HG02623 (cell line): ENCODE measurements at regions not wholly inside any gene's neighbourhood (a gene's known extent, or its start where the extent isn't known, plus 50 kb on each side); places are given as distances from the start of the nearest gene placed in this dataset.

Source experiments
- ATAC-seq: cut with Tn5 transposase; IDR thresholded peaks from one replicate; pipeline ENCODE4 v1.9.1; 2021; ENCODE audit warnings: moderate library complexity; ENCODE audit not compliant: unreplicated experiment

DNA sequence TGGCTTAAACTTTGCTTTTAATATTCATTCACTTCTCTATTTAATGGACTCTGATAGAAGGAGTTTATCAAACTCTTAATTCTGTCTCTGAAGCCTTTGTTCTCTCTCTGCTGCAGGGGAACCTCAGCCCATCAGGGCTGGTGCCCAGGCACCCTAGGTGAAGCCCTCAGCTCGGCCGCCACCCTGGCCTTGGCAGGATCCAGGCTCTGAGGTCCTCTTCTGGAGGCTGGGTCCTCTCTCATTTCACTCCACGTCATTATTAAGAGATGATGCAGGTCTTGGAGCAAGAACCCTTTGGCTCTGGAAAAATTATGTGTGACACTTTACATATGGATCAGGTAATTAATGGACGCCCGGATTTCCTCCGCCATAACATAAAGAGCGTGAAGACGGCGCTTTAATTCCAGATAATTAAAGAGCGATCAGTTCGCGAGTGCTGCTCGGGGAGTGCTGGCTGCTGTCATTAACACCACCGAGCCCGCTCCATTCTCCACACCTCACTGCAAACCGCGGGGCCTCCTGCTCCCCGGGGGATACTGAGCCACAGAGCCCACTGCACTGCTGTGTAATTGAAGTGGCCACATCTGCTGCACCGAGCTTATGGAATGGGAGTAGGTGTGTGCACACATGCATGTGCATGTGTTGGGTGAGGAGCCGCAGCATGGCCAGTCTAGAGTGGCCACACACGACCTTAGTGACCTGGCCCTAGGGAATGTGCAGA, 259.4 kb upstream of the TNRC6C start:
- ATAC-seq: no peak

DNA sequence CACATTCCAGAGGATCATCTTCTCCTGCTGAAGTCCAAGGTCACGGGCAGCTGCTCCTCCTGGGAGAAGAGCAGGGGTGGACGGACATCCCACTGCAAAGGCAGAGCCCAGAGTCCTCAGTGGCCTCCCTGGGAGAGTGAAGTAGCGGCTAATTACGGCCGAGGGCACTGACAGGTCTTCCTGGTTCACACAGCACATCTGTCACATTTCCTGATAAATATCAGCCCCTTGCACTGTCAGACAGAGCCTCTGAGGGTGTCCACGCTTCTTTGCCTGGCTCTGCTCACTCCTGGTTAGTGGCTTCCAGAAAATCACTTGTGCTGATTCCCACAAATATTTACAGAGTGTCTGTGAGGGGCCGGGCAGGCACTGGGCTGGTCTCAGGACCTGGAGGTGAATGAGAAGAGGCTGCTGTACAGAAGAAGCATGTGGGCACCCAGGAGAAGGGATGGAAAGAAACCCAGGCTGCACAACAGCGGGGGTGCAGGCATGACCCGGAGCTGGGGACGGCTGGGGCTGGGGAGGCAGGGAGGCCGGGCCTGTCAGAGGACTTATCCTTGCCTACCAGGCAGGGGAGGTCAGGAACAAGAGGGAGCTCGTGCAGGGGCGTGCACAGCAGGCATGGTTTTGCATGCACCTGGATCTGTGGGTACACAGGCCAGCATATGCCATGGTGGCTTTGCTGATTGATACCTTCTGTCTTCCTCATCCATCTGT, 258.2 kb upstream of the TNRC6C start:
- no peak for ATAC-seq

GRCh38 chr17:77701996-77702395, 256.5 kb upstream of the TNRC6C start:
- ATAC-seq: no peak

DNA sequence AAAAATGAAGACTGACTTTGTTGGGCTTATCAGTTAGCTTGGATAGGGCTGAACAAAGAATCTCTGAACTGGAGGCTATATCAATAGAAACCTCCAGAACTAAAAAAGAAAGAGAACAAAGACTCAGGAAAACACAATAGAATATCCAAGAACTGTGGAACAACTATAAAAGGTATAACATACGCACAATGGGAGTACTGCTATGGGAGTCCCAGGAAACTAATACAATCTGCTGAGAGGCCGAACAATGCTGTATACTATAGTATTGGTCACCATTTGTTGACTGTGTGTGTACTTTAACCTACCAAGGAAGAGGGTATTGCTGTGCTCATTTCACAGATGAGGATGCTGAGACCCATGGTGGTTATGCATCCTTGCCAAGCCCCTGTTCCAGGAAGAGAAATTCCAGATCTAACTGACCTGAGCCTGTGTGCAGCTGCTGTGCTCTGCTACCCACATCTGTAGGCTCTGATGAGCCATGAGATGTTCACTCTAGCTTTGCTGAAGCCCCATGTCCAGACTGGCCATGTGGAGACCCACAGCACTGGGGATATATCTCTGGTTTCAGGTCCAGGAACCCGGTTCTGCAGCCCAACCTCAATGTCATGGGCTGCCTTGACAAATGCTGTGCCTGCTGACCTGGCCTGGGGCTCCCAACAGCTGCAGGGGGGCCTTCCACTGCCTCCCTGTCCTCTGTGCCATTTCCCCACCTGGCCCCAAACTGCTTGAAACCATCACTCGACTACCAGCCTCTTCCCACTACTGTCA, 254.3 kb upstream of the TNRC6C start:
- ATAC-seq: no peak

DNA sequence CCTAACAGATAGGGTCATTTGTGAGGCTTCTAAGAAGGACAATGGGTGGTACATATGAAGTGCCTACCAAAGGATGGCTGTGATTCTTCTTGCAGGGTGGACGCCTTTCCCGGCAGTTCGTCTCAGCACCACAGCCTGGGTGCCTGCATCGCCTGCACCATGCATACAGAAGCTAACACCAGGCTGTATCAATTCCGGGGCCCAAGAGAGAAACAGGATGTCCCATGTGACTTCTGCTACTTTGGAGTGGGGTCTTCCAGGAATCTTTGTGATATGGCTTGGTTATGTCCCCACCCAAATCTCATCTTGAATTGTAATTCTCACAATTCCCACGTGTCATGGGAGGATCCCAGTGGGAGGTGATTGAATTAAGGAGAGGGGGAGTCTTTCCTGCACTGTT, 251.6 kb upstream of the TNRC6C start:
- ATAC-seq: no peak

- no peak for ATAC-seq
These were observed 251.0 kb upstream of the TNRC6C start for GRCh38 chr17:77707546-77707945.

- ATAC-seq: no peak
These were observed 250.5 kb upstream of the TNRC6C start for GRCh38 chr17:77708049-77708448.

DNA sequence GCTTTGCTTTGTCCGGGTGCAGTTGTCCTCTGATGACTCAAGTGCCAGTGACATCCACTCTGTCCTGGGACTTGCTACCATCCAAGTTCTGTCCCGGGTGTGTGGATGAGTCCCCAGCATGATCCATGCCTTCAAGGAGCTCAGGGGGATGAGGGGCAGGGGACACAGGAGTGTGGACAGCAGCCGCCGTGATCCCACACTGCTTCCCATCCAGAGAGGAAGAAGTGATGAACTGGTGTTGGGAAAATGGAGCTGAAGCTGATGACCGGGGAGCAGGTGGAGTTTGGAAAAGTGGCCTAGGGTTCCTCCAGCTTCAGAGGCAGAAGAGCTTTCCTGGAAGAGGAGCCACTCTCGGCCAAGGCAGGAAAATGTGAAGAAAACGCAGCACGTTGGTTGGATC, 249.6 kb upstream of the TNRC6C start:
- ATAC-seq: no peak

GRCh38 chr17:77709594-77709993, 248.9 kb upstream of the TNRC6C start:
- ATAC-seq: no peak

- ATAC-seq: no peak
These were observed 245.9 kb upstream of the TNRC6C start for GRCh38 chr17:77712578-77712977.

- ATAC-seq: no peak
These were observed 242.1 kb upstream of the TNRC6C start for GRCh38 chr17:77716289-77716926.

- ATAC-seq: no peak
These were observed 240.4 kb upstream of the TNRC6C start for GRCh38 chr17:77717941-77718668.

- ATAC-seq: no peak
These were observed 239.9 kb upstream of the TNRC6C start for GRCh38 chr17:77718669-77718961.

GRCh38 chr17:77719806-77720205, 238.7 kb upstream of the TNRC6C start:
- no peak for ATAC-seq

DNA sequence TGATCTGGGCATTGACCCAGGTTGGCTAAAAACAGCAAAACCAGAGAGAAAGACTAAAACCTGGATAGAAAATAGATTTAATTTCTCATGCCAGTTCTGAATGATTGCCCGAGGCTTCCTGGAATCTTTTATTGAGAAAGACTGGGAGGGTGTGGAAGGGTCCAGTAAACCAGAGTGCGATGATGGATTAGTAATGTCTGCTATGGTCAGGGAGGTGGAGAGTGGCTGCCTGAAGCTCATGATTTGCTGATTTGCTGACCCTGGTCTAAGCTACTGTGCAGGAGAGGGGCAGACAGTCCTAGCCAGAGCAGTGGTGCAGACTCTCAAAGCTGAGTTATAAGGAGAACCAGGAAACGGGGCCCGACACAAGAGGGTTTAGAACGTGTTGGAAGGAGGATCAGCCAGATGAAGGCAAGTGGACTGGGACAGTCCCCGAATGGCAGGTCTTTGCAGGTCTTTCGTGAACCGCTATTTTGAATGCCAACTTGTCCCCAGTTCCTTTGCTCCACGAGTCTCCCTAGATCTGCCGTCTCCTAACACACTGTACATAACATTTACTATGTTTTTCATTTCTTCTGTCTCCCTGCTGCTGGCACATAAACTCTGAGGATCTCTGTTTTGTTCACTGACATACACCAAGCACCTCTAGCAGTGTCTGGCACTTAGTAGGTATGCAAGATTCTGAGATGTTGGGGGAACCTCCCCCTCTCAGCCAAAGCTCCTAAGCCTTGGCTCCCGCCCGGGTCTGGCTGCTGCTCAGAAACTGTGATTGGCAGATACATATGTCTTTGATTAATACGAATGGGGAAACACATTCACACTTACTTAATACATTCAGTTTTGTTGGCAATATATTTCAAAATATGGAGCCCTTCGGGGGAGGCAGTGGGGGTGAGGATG, 237.3 kb upstream of the TNRC6C start:
- ATAC-seq: no peak

- no peak for ATAC-seq
These were observed 236.7 kb upstream of the TNRC6C start for GRCh38 chr17:77721846-77722160.

DNA sequence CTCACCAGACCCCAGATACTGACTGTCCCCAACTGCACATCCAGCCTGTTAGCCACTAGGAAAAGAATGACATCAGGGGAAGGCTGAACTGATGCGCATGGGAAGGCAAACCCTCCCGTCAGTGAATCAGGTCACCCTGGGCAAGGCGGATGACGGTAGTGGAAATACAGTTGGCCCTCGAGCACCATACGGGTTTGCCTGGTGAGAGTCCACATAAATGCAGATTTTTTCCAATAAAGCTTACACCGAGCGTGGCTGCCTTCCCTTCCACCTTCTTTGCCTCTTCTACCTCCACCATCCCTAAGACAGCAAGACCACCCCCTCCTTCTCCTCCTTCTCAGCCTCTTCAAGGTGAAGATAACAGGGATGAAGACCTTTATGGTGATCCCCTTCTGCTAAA, 236.1 kb upstream of the TNRC6C start:
- no peak for ATAC-seq

GRCh38 chr17:77723071-77723908, 235.2 kb upstream of the TNRC6C start:
- ATAC-seq: no peak
